ENCODE measurements at regions not wholly inside any gene's neighbourhood (a gene's known extent, or its start where the extent isn't known, plus 50 kb on each side); places are given as distances from the start of the nearest gene placed in this dataset.

DNA sequence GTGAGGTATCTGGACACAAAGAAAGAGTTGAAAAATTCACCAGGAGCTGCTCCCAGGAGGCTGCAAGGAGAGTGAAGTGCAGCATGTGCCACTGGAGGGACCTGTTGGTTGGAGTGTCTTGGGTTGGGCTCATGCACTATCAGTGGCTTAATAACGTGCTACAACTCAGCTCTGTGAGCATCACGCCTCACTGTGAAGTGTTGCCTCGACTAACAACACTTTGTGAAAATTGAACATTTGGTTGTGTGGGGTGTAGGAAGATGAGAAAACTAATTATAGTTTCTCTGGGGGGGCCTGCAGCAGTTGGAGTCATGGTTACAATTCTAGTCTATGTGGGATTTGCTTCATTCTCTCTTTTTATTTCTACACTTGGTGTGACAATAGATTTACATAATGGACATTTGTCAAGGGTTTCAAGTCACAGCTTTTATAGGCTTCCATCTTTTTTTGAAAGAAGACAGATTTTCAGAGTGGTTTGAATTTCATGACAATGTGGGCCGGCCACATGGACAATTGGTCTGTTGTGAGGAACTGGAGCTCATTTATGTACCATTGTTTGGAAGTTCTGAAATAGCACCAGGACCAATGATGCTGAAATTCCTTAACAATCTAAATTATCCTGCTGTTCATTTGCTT lies 121.3 kb downstream of the RAMP3 start:
- TF ChIP-seq, protein P1, sequence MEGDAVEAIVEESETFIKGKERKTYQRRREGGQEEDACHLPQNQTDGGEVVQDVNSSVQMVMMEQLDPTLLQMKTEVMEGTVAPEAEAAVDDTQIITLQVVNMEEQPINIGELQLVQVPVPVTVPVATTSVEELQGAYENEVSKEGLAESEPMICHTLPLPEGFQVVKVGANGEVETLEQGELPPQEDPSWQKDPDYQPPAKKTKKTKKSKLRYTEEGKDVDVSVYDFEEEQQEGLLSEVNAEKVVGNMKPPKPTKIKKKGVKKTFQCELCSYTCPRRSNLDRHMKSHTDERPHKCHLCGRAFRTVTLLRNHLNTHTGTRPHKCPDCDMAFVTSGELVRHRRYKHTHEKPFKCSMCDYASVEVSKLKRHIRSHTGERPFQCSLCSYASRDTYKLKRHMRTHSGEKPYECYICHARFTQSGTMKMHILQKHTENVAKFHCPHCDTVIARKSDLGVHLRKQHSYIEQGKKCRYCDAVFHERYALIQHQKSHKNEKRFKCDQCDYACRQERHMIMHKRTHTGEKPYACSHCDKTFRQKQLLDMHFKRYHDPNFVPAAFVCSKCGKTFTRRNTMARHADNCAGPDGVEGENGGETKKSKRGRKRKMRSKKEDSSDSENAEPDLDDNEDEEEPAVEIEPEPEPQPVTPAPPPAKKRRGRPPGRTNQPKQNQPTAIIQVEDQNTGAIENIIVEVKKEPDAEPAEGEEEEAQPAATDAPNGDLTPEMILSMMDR (IDR thresholded peaks at IDR 0.05): no peak
- TF ChIP-seq POLR2A (IDR thresholded peaks at IDR 0.05): no peak
- TF ChIP-seq EP300 (IDR thresholded peaks at IDR 0.05): no peak

All from gastroesophageal sphincter (tissue), 3 donors.